WI38 (cell line): ENCODE measurements at regions not wholly inside any gene's neighbourhood (a gene's known extent, or its start where the extent isn't known, plus 50 kb on each side); places are given as distances from the start of the nearest gene placed in this dataset.

Source experiments
- H3K4me3 ChIP-seq: 2 replicates; pipeline ENCODE4 v1.5.1; 2011; ENCODE audit warnings: low read depth, mild to moderate bottlenecking, control low read depth, low read length
- CTCF ChIP-seq: IDR thresholded peaks from 2 replicates; pipeline ENCODE4 v1.5.1; 2012; ENCODE audit warnings: low read depth, mild to moderate bottlenecking, control low read depth, low read length

DNA sequence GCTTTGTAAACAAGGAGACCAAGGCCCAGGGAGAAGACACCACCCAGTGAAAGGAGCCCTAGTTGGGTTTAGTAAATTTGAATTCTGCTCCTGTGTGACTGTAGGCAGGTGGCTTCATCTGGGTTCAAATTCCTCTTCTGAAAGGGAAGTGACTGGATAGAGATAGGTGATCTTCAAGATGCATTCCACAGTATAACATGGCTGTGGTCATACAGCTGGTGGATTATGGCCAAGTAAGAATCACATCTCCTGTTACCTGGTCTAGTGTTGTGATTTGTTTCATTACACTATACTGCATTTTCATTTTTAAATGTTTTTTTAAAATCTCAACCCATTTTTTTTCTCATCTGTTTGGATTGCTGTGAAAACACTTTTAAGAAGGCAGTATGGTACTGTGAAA, 58.0 kb upstream of the PICALM start:
- TF ChIP-seq CTCF, result no peak
- no peak overlapping the region for H3K4me3 ChIP-seq

- TF ChIP-seq CTCF, result no peak
- H3K4me3 ChIP-seq, result no peak overlapping the region
Measured at GRCh38 chr11:86124251-86125233, 55.7 kb upstream of the PICALM start.

- H3K4me3 ChIP-seq, result no peak overlapping the region
- TF ChIP-seq CTCF, result no peak
Measured at GRCh38 chr11:86122773-86123172, 53.9 kb upstream of the PICALM start.

DNA sequence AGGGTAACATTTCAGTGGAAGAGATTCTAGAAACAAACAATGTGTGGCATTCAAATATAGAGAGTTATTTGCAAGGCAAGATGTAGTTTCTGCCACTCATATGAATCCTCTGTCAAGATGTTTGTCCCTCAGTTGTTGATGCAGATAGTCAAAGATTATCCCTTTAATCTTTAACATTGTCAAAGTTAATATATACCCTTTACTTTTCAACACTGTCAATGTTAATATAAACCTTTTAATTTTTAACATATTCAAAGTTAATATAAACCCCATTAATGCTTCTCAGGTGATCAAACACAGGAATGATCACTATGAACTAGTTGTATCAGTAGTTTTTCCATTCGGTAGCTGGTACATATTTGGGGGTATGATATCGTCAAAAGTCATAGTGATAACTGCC, 51.9 kb upstream of the PICALM start:
- no peak overlapping the region for H3K4me3 ChIP-seq
- no peak for TF ChIP-seq CTCF

DNA sequence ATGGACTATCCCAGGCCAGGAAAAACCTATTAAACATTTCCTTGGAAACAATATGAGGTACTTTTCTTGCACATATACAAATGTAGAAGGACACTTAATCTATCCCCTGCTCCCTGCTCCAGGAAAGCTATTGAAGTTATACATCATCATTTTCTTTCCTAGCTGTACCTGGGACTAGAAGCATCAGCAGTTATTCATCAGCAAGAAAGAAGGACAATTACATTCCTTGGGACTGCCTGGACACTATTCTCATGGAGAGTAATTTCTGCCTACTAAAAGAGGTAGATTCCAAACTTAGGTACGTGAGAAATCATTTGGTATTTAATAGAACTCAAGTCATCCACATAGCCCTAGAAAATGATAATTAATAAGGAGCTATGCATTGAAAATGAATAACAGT, 51.0 kb upstream of the PICALM start:
- no peak for TF ChIP-seq CTCF
- no peak overlapping the region for H3K4me3 ChIP-seq

GRCh38 chr11:86119077-86119476, 50.2 kb upstream of the PICALM start:
- no peak overlapping the region for H3K4me3 ChIP-seq
- TF ChIP-seq CTCF, result no peak
